ENCODE measurements at regions not wholly inside any gene's neighbourhood (a gene's known extent, or its start where the extent isn't known, plus 50 kb on each side); places are given as distances from the start of the nearest gene placed in this dataset.

DNA sequence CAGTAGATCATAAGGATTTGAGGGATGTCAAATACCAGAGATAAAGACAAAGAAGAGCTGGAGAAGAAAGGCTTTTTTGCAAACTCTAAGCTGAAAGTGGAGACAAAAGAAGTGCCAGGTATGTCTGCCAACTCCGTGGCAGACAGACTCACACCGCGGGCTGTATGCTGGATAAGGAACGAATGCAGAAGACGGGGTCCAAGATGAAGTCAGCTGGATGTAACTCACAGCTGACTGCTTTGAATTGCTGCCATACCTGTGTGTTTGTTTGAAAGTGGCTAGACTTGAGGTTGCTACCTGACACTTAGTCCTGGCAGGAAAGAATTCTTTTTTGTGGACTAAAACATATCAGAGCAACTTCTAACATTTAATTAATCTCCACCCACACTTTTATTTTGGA lies 398.8 kb downstream of the DLEU7 start:
- TF ChIP-seq, protein P1, sequence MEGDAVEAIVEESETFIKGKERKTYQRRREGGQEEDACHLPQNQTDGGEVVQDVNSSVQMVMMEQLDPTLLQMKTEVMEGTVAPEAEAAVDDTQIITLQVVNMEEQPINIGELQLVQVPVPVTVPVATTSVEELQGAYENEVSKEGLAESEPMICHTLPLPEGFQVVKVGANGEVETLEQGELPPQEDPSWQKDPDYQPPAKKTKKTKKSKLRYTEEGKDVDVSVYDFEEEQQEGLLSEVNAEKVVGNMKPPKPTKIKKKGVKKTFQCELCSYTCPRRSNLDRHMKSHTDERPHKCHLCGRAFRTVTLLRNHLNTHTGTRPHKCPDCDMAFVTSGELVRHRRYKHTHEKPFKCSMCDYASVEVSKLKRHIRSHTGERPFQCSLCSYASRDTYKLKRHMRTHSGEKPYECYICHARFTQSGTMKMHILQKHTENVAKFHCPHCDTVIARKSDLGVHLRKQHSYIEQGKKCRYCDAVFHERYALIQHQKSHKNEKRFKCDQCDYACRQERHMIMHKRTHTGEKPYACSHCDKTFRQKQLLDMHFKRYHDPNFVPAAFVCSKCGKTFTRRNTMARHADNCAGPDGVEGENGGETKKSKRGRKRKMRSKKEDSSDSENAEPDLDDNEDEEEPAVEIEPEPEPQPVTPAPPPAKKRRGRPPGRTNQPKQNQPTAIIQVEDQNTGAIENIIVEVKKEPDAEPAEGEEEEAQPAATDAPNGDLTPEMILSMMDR (IDR thresholded peaks at IDR 0.05; ENCODE audit: insufficient read depth, low read length, poor library complexity, severe bottlenecking) = no peak
- no peak for TF ChIP-seq EZH2phosphoT487 (conservative IDR thresholded peaks at IDR 0.05; ENCODE audit: low read length)

Measured in SU-DHL-6 (cell line).